Loucy (cell line): ENCODE measurements at regions not wholly inside any gene's neighbourhood (a gene's known extent, or its start where the extent isn't known, plus 50 kb on each side); places are given as distances from the start of the nearest gene placed in this dataset.

ENCODE experiments used
- EZH2phosphoT487 ChIP-seq: fragments of 200-600 bp; IDR thresholded peaks from 2 replicates; pipeline ENCODE4 v1.6.1; 2018; ENCODE audit warnings: antibody characterized with exemption, mild to moderate bottlenecking, moderate library complexity, borderline replicate concordance
- TF ChIP-seq, protein P1 (sequence below): fragments of 200-600 bp; sonication (generic); conservative IDR thresholded peaks from 2 replicates; pipeline ENCODE4 v1.5.1; 2014; ENCODE audit warnings: mild to moderate bottlenecking, antibody characterized with exemption, low read length

DNA sequence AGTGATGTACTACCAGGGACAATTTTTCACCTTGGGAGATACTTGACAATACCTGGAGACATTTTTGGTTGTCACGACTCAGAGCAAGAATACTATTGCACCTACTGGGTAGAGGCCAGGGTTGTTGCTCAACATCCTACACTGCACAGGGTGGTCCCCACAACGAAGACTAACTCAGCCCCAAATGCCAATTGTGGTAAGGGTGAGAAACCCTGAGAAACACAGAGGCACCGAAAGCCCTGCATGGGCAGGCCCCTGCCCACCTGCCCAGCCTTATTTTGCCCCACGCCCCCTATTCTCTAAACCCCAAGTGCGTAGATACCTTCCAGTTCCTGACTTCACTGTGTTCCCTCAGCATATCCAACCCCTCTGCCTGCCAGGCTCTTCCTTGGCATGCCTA is 163.1 kb upstream of the PKDCC start:
- TF ChIP-seq, protein P1, sequence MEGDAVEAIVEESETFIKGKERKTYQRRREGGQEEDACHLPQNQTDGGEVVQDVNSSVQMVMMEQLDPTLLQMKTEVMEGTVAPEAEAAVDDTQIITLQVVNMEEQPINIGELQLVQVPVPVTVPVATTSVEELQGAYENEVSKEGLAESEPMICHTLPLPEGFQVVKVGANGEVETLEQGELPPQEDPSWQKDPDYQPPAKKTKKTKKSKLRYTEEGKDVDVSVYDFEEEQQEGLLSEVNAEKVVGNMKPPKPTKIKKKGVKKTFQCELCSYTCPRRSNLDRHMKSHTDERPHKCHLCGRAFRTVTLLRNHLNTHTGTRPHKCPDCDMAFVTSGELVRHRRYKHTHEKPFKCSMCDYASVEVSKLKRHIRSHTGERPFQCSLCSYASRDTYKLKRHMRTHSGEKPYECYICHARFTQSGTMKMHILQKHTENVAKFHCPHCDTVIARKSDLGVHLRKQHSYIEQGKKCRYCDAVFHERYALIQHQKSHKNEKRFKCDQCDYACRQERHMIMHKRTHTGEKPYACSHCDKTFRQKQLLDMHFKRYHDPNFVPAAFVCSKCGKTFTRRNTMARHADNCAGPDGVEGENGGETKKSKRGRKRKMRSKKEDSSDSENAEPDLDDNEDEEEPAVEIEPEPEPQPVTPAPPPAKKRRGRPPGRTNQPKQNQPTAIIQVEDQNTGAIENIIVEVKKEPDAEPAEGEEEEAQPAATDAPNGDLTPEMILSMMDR: no peak
- no peak for TF ChIP-seq EZH2phosphoT487
